SK-N-SH (cell line): ENCODE measurements at regions not wholly inside any gene's neighbourhood (a gene's known extent, or its start where the extent isn't known, plus 50 kb on each side); places are given as distances from the start of the nearest gene placed in this dataset.

Experiments used
- CTCF ChIP-seq: fragments of 200-600 bp; sonication (generic); IDR thresholded peaks from 2 replicates; pipeline ENCODE4 v1.6.1; 2017; ENCODE audit warnings: antibody characterized with exemption, mild to moderate bottlenecking, moderate library complexity
- EP300 ChIP-seq, 2 experiments: IDR thresholded peaks; 2 replicates each; pipeline versions ENCODE4 v1.4.0 to v1.6.1; 2012; ENCODE audit warnings: borderline replicate concordance in 1 of 2, low read depth in 1 of 2, low read length in 1 of 2
- RAD21 ChIP-seq: IDR thresholded peaks from 2 replicates; pipeline ENCODE4 v1.6.1; 2012; ENCODE audit warnings: mild to moderate bottlenecking, low read length
- SIN3A ChIP-seq: IDR thresholded peaks from 2 replicates; pipeline ENCODE4 v1.6.1; 2012; ENCODE audit warnings: low read depth, mild to moderate bottlenecking, low read length, moderate library complexity, borderline replicate concordance
- YY1 ChIP-seq: IDR thresholded peaks from 2 replicates; pipeline ENCODE4 v1.4.0; 2012; ENCODE audit warnings: low read depth, mild to moderate bottlenecking

DNA sequence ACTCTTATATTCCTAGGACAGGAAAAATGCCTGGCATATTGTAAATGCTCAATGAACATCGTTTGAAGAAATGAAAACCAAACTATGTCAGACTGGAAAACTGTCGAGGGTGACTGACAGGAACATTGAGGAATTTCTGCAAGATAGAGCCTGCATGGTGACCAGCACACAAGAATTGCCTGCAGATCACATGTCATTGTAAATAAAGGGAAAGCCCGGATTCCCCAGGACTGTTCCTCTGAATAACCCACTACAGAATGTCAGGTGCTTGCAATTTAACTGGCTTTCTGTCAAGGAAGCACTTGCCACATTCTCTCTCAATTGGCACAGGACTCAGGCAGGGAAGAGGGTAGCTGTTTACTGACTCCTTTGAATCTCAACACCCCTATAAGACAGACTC is 129.0 kb upstream of the REG3G start:
- TF ChIP-seq SIN3A: no peak
- no peak for TF ChIP-seq CTCF
- no peak for TF ChIP-seq RAD21
- TF ChIP-seq YY1: no peak
- no peak for TF ChIP-seq EP300 (IDR thresholded peaks at IDR 0.05; ENCODE audit: borderline replicate concordance in 1 of 2, low read depth in 1 of 2, low read length in 1 of 2)
